Neuronal stem cell (in vitro differentiated cells): ENCODE measurements at regions not wholly inside any gene's neighbourhood (a gene's known extent, or its start where the extent isn't known, plus 50 kb on each side); places are given as distances from the start of the nearest gene placed in this dataset.

ENCODE experiments used
- DNase-seq: peaks from one replicate; pipeline ENCODE4 v3.0.0-alpha.2; 2013; ENCODE audit warnings: low spot score
- H2AFZ ChIP-seq: one replicate; pipeline ENCODE4 v1.6.1; 2013; ENCODE audit warnings: mild to moderate bottlenecking, low read length, inconsistent platforms
- H2AK5ac ChIP-seq: 2 replicates; pipeline ENCODE4 v1.6.1; 2013; ENCODE audit warnings: low read depth, mild to moderate bottlenecking, inconsistent platforms, low read length, moderate library complexity, mixed read lengths
- H2BK120ac ChIP-seq: 2 replicates; pipeline ENCODE4 v1.6.1; 2013; ENCODE audit warnings: low read depth, mild to moderate bottlenecking, inconsistent platforms, low read length, moderate library complexity, mixed read lengths
- H2BK12ac ChIP-seq: one replicate; pipeline ENCODE4 v1.6.1; 2013; ENCODE audit warnings: low read length, inconsistent platforms
- H2BK15ac ChIP-seq: 2 replicates; pipeline ENCODE4 v1.6.1; 2013; ENCODE audit warnings: mild to moderate bottlenecking, low read length, inconsistent platforms, mixed read lengths
- H2BK5ac ChIP-seq: one replicate; pipeline ENCODE4 v1.6.1; 2013; ENCODE audit warnings: inconsistent platforms, mild to moderate bottlenecking, low read length, moderate library complexity
- H3K14ac ChIP-seq: one replicate; pipeline ENCODE4 v1.6.1; 2013; ENCODE audit warnings: low read length, inconsistent platforms
- H3K18ac ChIP-seq: 2 replicates; pipeline ENCODE4 v1.6.1; 2013; ENCODE audit warnings: low read length, inconsistent platforms
- H3K23ac ChIP-seq: 2 replicates; pipeline ENCODE4 v1.6.1; 2013; ENCODE audit warnings: low read depth, mild to moderate bottlenecking, mixed read lengths, low read length, inconsistent platforms; ENCODE audit not compliant: poor library complexity
- H3K27ac ChIP-seq: replicated peaks from 3 replicates; pipeline ENCODE4 v1.5.1; 2013; ENCODE audit warnings: low read length, inconsistent platforms
- H3K27me3 ChIP-seq, 3 experiments: 2 replicates each; pipeline ENCODE4 v1.6.1; 2013; ENCODE audit warnings: low read length in 3 of 3, mild to moderate bottlenecking in 2 of 3, inconsistent platforms in 1 of 3, low read depth in 1 of 3, mixed read lengths in 1 of 3, moderate library complexity in 1 of 3; ENCODE audit not compliant: control insufficient read depth in 3 of 3, insufficient read depth in 3 of 3
- H3K36me3 ChIP-seq, 2 donors: replicated peaks in 1 of 2; 2 replicates each; pipeline ENCODE4 v1.6.1; 2013; ENCODE audit warnings: low read length in 2 of 2; ENCODE audit not compliant: control insufficient read depth in 2 of 2, insufficient read depth in 2 of 2
- H3K4ac ChIP-seq: 2 replicates; pipeline ENCODE4 v1.6.1; 2013; ENCODE audit warnings: inconsistent platforms, mild to moderate bottlenecking, low read length, moderate library complexity
- H3K4me1 ChIP-seq, 2 donors: 1 replicate in 1 of 2; 2 replicates in 1 of 2; pipeline ENCODE4 v1.6.1; 2013; ENCODE audit warnings: low read length in 2 of 2, low read depth in 1 of 2; ENCODE audit not compliant: control insufficient read depth in 2 of 2, insufficient read depth in 1 of 2
- H3K4me2 ChIP-seq: one replicate; pipeline ENCODE4 v1.6.1; 2013; ENCODE audit warnings: mild to moderate bottlenecking, low read length, inconsistent platforms; ENCODE audit not compliant: insufficient read depth, poor library complexity, severe bottlenecking
- H3K4me3 ChIP-seq, 2 donors: 2 replicates each; pipeline ENCODE4 v1.5.1; 2013; ENCODE audit warnings: low read length in 2 of 2, mild to moderate bottlenecking in 2 of 2, inconsistent platforms in 1 of 2, moderate library complexity in 1 of 2
- H3K79me1 ChIP-seq: one replicate; pipeline ENCODE4 v1.6.1; 2013; ENCODE audit warnings: low read depth, mild to moderate bottlenecking, inconsistent platforms, low read length, moderate library complexity
- H3K9ac ChIP-seq: one replicate; pipeline ENCODE4 v1.6.1; 2013; ENCODE audit warnings: mild to moderate bottlenecking, low read depth, low read length, inconsistent platforms; ENCODE audit not compliant: poor library complexity
- H3K9me3 ChIP-seq, 2 donors: replicated peaks in 1 of 2; 2 replicates each; pipeline versions ENCODE3 to v1.6.1; 2013; ENCODE audit warnings: low read length in 2 of 2, mild to moderate bottlenecking in 2 of 2, inconsistent platforms in 1 of 2, low read depth in 1 of 2, mixed read lengths in 1 of 2, moderate library complexity in 1 of 2; ENCODE audit not compliant: control insufficient read depth in 2 of 2, insufficient read depth in 1 of 2
- H4K8ac ChIP-seq: one replicate; pipeline ENCODE4 v1.6.1; 2013; ENCODE audit warnings: low read depth, mild to moderate bottlenecking, inconsistent platforms, low read length, moderate library complexity
- H4K91ac ChIP-seq: one replicate; pipeline ENCODE4 v1.6.1; 2013; ENCODE audit warnings: low read length, low read depth, mild to moderate bottlenecking, inconsistent platforms; ENCODE audit not compliant: poor library complexity
- WGBS, 2 donors: extraction: QIAGEN DNeasy Blood & Tissue Kit; methylation state at CpG; one replicate each; pipeline ENCODE4 v1.1.7; 2013; ENCODE audit warnings: missing lambda C conversion rate in 2 of 2, mixed read lengths in 1 of 2; ENCODE audit not compliant: insufficient read length in 2 of 2, insufficient replicate concordance in 1 of 2; ENCODE audit errors: extremely low coverage in 2 of 2; 5-methylcytosine and 5-hydroxymethylcytosine counted together

GRCh38 chr2:16008856-16009255 is 68.5 kb downstream of the MYCN start:
- Histone ChIP-seq H3K14ac (no peak overlapping the region), H4K91ac (no peak overlapping the region), H2BK5ac (no peak overlapping the region), H3K4me3 (no peak overlapping the region), H3K4me1 (peaks cover 13 to 26% of the 10 kb centered on the region in 2 donors), H3K36me3 (no peaks in the 10 kb centered on the region), H3K4ac (no peak overlapping the region), H2AFZ (no peak overlapping the region), H2AK5ac (no peak overlapping the region), H3K4me2 (no peak overlapping the region), H3K18ac (no peak overlapping the region), H2BK120ac (no peak overlapping the region), H3K9ac (no peak overlapping the region), H2BK12ac (no peak overlapping the region), H3K9me3 (no peaks in the 10 kb centered on the region), H4K8ac (no peak overlapping the region), H3K23ac (no peak overlapping the region), H3K27me3 (no peaks in the 10 kb centered on the region), H2BK15ac (no peak overlapping the region), H3K27ac (no peak overlapping the region), H3K79me1 (no peaks in the 10 kb centered on the region)
- no CpG with 5 or more reads among the region's 6 CpGs for WGBS, 2 donors
- no peak for DNase-seq

GRCh38 chr2:16008331-16008850 is 68.0 kb downstream of the MYCN start:
- no CpG with 5 or more reads among the region's 8 CpGs for WGBS, 2 donors
- no peak overlapping the region for H3K4me3 ChIP-seq
- no peak overlapping the region for H4K8ac ChIP-seq
- no peak overlapping the region for H3K14ac ChIP-seq
- H2AK5ac ChIP-seq, result no peak overlapping the region
- no peaks in the 10 kb centered on the region for H3K36me3 ChIP-seq
- H2AFZ ChIP-seq, result no peak overlapping the region
- no peak for DNase-seq
- no peaks in the 10 kb centered on the region for H3K27me3 ChIP-seq
- no peak overlapping the region for H3K23ac ChIP-seq
- no peak overlapping the region for H2BK5ac ChIP-seq
- no peak overlapping the region for H3K4me2 ChIP-seq
- H3K4me1 ChIP-seq, result peaks cover 10 to 21% of the 10 kb centered on the region in 2 donors
- no peak overlapping the region for H4K91ac ChIP-seq
- H3K4ac ChIP-seq, result no peak overlapping the region
- H3K18ac ChIP-seq, result no peak overlapping the region
- H2BK12ac ChIP-seq, result peak overlapping the region; percentile 44
- no peak overlapping the region for H3K27ac ChIP-seq
- no peak overlapping the region for H2BK15ac ChIP-seq
- no peaks in the 10 kb centered on the region for H3K9me3 ChIP-seq
- H2BK120ac ChIP-seq, result no peak overlapping the region
- H3K9ac ChIP-seq, result no peak overlapping the region
- no peaks in the 10 kb centered on the region for H3K79me1 ChIP-seq

GRCh38 chr2:16007167-16007934 is 67.0 kb downstream of the MYCN start:
- H2BK12ac ChIP-seq, result no peak overlapping the region
- H2BK15ac ChIP-seq, result no peak overlapping the region
- no peak overlapping the region for H3K27ac ChIP-seq
- peaks cover 3 to 7% of the 10 kb centered on the region in 2 donors for H3K9me3 ChIP-seq
- no peak overlapping the region for H3K4ac ChIP-seq
- H3K4me2 ChIP-seq, result no peak overlapping the region
- peaks cover 6 to 13% of the 10 kb centered on the region in 2 donors for H3K4me1 ChIP-seq
- no peak overlapping the region for H4K91ac ChIP-seq
- no peak overlapping the region for H3K23ac ChIP-seq
- no peak overlapping the region for H4K8ac ChIP-seq
- no peaks in the 10 kb centered on the region for H3K27me3 ChIP-seq
- no peak overlapping the region for H3K4me3 ChIP-seq
- H3K18ac ChIP-seq, result no peak overlapping the region
- H3K14ac ChIP-seq, result no peak overlapping the region
- no CpG with 5 or more reads among the region's 6 CpGs for whole genome bisulfite sequencing, 2 donors
- no peak overlapping the region for H3K9ac ChIP-seq
- H2BK5ac ChIP-seq, result no peak overlapping the region
- no peaks in the 10 kb centered on the region for H3K36me3 ChIP-seq
- no peak overlapping the region for H2AFZ ChIP-seq
- H3K79me1 ChIP-seq, result no peaks in the 10 kb centered on the region
- no peak for DNase-seq
- no peak overlapping the region for H2BK120ac ChIP-seq
- H2AK5ac ChIP-seq, result no peak overlapping the region

- H3K4me1 ChIP-seq, result peaks cover 5 to 10% of the 10 kb centered on the region in 2 donors
- no peaks in the 10 kb centered on the region for H3K27me3 ChIP-seq
- H3K9me3 ChIP-seq, result peaks cover 3 to 8% of the 10 kb centered on the region in 2 donors
- no peaks in the 10 kb centered on the region for H3K36me3 ChIP-seq
- H3K14ac ChIP-seq, result no peak overlapping the region
- H2AFZ ChIP-seq, result peak overlapping the region; percentile 45
- no peak overlapping the region for H2BK5ac ChIP-seq
- no peak overlapping the region for H4K91ac ChIP-seq
- no peak for DNase-seq
- no peak overlapping the region for H3K4me3 ChIP-seq
- H3K4me2 ChIP-seq, result no peak overlapping the region
- no peak overlapping the region for H3K18ac ChIP-seq
- H2BK12ac ChIP-seq, result no peak overlapping the region
- no peak overlapping the region for H3K9ac ChIP-seq
- WGBS, 2 donors, result no CpG with 5 or more reads among the region's 4 CpGs
- no peak overlapping the region for H3K4ac ChIP-seq
- no peaks in the 10 kb centered on the region for H3K79me1 ChIP-seq
- no peak overlapping the region for H2BK15ac ChIP-seq
- H2BK120ac ChIP-seq, result no peak overlapping the region
- H4K8ac ChIP-seq, result no peak overlapping the region
- no peak overlapping the region for H2AK5ac ChIP-seq
- no peak overlapping the region for H3K23ac ChIP-seq
- H3K27ac ChIP-seq, result no peak overlapping the region
Observed at GRCh38 chr2:16006537-16007166, 66.3 kb downstream of the MYCN start.
